ENCODE measurements at regions not wholly inside any gene's neighbourhood (a gene's known extent, or its start where the extent isn't known, plus 50 kb on each side); places are given as distances from the start of the nearest gene placed in this dataset.
A peak's percentile ranks its signal among the peaks of the same experiment; 100 is the strongest.
"Not testable (repeated sequence)": the region's sequence is repeated elsewhere in the genome, so short reads cannot be mapped to it uniquely, and the experiment has no call there.

GRCh38 chr3:181189556-181189955 lies 200.0 kb upstream of the DNAJC19 start:
- no peak overlapping the region for H3K27ac ChIP-seq
- no peaks in the 10 kb centered on the region for H3K36me3 ChIP-seq
- H3K27me3 ChIP-seq (ENCODE audit: low read depth): no peaks in the 10 kb centered on the region
- DNase-seq (no peak), ATAC-seq (no peak)
- intact Hi-C loops (cut with DNase I): no loop called here
- H3K4me1 ChIP-seq: no peaks in the 10 kb centered on the region
- no peak for TF ChIP-seq CTCF (IDR thresholded peaks at IDR 0.05)
- H3K9me3 ChIP-seq: no peaks in the 10 kb centered on the region
- no peak overlapping the region for H3K4me3 ChIP-seq

DNA sequence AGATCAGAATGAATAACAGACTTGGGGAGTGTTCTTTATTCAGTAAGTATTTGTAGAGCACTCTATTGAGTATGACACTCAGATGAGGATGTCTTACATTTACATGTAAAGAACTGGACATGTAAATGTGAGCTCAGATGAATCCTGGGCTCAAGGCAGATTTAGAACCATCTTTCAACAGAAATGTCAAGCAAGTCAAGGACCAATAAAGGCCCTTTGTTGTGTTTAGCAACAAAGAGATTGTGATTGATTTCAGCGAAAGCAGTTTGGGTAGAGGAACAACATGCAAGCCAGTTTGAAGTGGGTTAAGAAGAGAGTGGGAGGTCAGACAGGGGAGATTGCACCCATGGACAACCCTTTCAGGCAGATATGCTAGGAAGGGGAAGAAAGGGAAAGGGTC lies 194.2 kb upstream of the DNAJC19 start:
- ATAC-seq: no peak
- H3K4me3 ChIP-seq: no peak overlapping the region

GRCh38 chr3:181183057-181183456 lies 193.5 kb upstream of the DNAJC19 start:
- H3K27me3 ChIP-seq (ENCODE audit: low read depth); H3K36me3 ChIP-seq; intact Hi-C loops (cut with DNase I); H3K4me3 ChIP-seq; ATAC-seq; H3K27ac ChIP-seq; H3K9me3 ChIP-seq; H3K4me1 ChIP-seq; DNase-seq: not testable (repeated sequence)

More for the DNA sequence above, 194.2 kb upstream of the DNAJC19 start:
- no peak for TF ChIP-seq CTCF (IDR thresholded peaks at IDR 0.05)
- H3K36me3 ChIP-seq: no peaks in the 10 kb centered on the region
- DNase-seq: no peak
- H3K9me3 ChIP-seq: no peaks in the 10 kb centered on the region
- H3K4me1 ChIP-seq: no peaks in the 10 kb centered on the region
- no peaks in the 10 kb centered on the region for H3K27me3 ChIP-seq (ENCODE audit: low read depth)
- H3K27ac ChIP-seq: no peak overlapping the region
- intact Hi-C loops (cut with DNase I): no loop called here

DNA sequence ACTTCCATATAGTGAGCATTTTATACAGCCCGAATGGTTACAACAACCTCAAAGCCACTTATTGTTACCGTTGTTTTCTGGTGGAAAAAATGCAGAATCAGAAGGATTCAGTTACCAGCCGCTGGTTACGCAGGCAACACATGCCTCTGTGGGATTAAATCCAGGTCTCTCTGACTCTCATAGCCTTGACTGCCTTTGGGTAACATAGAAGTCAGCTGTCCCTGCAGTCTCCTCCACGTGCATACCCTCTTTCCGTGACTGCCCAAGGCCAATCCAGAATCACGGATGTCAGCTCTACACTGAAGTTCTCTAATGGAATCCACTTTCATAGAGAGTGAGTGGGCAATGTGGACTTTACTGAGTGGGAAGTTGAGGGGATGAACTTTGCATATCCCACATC lies 189.5 kb upstream of the DNAJC19 start:
- intact Hi-C loops (cut with DNase I): no loop called here

DNA sequence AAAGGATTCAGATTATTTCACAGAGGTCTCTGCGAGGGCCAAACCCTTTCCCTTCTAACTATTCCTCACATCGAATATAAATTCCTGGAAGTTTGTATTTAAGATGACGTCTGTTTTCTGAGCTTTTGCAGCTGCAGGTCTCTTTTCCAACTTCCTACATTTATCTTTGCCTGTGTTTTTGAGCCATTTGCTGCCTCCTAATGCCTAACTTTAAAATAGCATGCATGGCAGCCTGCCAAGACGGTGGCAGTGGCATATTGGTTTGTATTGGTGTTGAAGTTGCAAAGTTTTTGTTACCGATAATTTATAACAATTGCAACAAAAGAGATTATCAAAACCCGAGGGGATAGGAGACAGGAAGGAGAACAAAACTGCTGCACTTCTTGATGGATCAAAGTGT lies 187.1 kb upstream of the DNAJC19 start:
- peak in 1 of 2 donors; percentile 53 for ATAC-seq

More for the DNA sequence above, 189.5 kb upstream of the DNAJC19 start:
- H3K4me3 ChIP-seq: no peak overlapping the region
- TF ChIP-seq CTCF (IDR thresholded peaks at IDR 0.05): no peak
- no peaks in the 10 kb centered on the region for H3K36me3 ChIP-seq
- H3K9me3 ChIP-seq: no peaks in the 10 kb centered on the region
- no peak for DNase-seq
- no peak overlapping the region for H3K27ac ChIP-seq
- H3K27me3 ChIP-seq (ENCODE audit: low read depth): no peaks in the 10 kb centered on the region
- no peaks in the 10 kb centered on the region for H3K4me1 ChIP-seq
- no peak for ATAC-seq

More for the DNA sequence above, 187.1 kb upstream of the DNAJC19 start:
- DNase-seq: peak; percentile 54
- Histone ChIP-seq H3K4me3 (no peak overlapping the region), H3K27ac (no peak overlapping the region), H3K4me1 (no peaks in the 10 kb centered on the region), H3K27me3 (ENCODE audit: low read depth) (no peaks in the 10 kb centered on the region), H3K36me3 (no peaks in the 10 kb centered on the region), H3K9me3 (no peaks in the 10 kb centered on the region)
- intact Hi-C loops (cut with DNase I): no loop called here
- TF ChIP-seq CTCF (IDR thresholded peaks at IDR 0.05): peak; percentile 56
